Activated CD4-positive, alpha-beta T cell treated with anti-CD3 and anti-CD28 coated beads, Interleukin-10, Interleukin-2, amounts not matched to agents 100 ng/mL and 50 ng/mL, durations not matched to agents 16 hours and 8 hours (primary cell): ENCODE measurements at regions not wholly inside any gene's neighbourhood (a gene's known extent, or its start where the extent isn't known, plus 50 kb on each side); places are given as distances from the start of the nearest gene placed in this dataset.

Experiments
- DNase-seq: peaks from one replicate; pipeline ENCODE4 v3.0.0-alpha.2; 2020

- no peak for DNase-seq
Measured at GRCh38 chr2:7915302-7916091, 766.4 kb upstream of the ID2 start.

- no peak for DNase-seq
Measured at GRCh38 chr2:7916670-7917069, 765.2 kb upstream of the ID2 start.

GRCh38 chr2:7919510-7919909, 762.3 kb upstream of the ID2 start:
- no peak for DNase-seq

- no peak for DNase-seq
Measured at GRCh38 chr2:7924023-7924762, 757.7 kb upstream of the ID2 start.

- DNase-seq = no peak
Measured at GRCh38 chr2:7925506-7925905, 756.4 kb upstream of the ID2 start.

GRCh38 chr2:7927691-7928090, 754.2 kb upstream of the ID2 start:
- DNase-seq = no peak

GRCh38 chr2:7929281-7929680, 752.6 kb upstream of the ID2 start:
- no peak for DNase-seq

GRCh38 chr2:7930800-7931635, 750.8 kb upstream of the ID2 start:
- peak; percentile 80 for DNase-seq

- peak; percentile 6 for DNase-seq
Measured at GRCh38 chr2:7931808-7932207, 750.0 kb upstream of the ID2 start.

- no peak for DNase-seq
Measured at GRCh38 chr2:7933672-7934071, 748.2 kb upstream of the ID2 start.

- DNase-seq = no peak
Measured at GRCh38 chr2:7934476-7934875, 747.4 kb upstream of the ID2 start.

GRCh38 chr2:7937082-7937481, 744.8 kb upstream of the ID2 start:
- DNase-seq = no peak

GRCh38 chr2:7940723-7941122, 741.1 kb upstream of the ID2 start:
- no peak for DNase-seq

- no peak for DNase-seq
Measured at GRCh38 chr2:7943446-7943845, 738.4 kb upstream of the ID2 start.

GRCh38 chr2:7945026-7945425, 736.8 kb upstream of the ID2 start:
- DNase-seq = no peak

- no peak for DNase-seq
Measured at GRCh38 chr2:7950035-7950612, 731.7 kb upstream of the ID2 start.

GRCh38 chr2:7951001-7951400, 730.9 kb upstream of the ID2 start:
- no peak for DNase-seq

GRCh38 chr2:7951490-7951889, 730.4 kb upstream of the ID2 start:
- DNase-seq = no peak

- DNase-seq = no peak
Measured at GRCh38 chr2:7952046-7952745, 729.7 kb upstream of the ID2 start.

GRCh38 chr2:7953195-7953594, 728.7 kb upstream of the ID2 start:
- DNase-seq = no peak

GRCh38 chr2:7954234-7954633, 727.6 kb upstream of the ID2 start:
- no peak for DNase-seq

GRCh38 chr2:7956126-7956689, 725.6 kb upstream of the ID2 start:
- DNase-seq = no peak
